GDM1 (cell line): ENCODE measurements at regions not wholly inside any gene's neighbourhood (a gene's known extent, or its start where the extent isn't known, plus 50 kb on each side); places are given as distances from the start of the nearest gene placed in this dataset.

ENCODE experiments used
- DNase-seq: peaks from one replicate; lab custom pipeline; 2025; lab: John Stamatoyannopoulos, UW

DNA sequence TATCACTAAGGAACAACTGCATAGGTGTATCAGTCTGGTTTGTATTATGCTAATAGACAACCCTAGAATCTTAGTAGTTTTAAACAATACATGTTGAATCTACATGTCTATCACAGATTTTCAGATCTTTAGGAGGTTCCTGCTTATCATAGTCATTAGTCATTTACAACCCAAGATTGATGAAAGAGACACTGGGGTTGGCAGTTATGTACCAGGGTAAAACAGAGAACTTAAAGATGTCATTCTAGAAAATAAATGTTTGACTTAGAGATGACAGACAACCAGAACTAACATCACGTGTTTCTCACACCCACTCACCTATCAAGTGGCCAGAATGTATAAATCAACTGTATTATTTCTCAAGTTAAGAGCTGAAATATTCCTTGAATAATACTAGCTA, 181.9 kb downstream of the PABPC4L start:
- DNase-seq: no peak

DNA sequence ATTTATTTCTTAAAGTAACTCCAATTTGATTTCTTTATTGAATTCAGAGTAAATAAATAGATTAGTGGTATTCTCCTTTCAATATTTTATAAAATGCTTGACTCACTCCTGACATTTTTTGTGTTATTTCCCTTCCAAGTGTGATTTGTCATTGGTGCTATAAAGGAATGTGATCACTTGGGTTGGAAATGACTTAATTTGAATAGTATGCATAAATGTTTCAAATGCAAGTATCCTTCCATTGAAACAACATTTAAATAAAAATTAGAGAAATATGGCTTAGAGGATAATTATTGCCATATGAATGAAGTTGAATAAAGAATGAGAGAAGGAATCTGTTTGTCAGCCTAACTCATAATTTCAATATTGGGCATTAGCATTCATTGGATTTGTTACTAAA, 182.7 kb downstream of the PABPC4L start:
- DNase-seq: no peak

DNA sequence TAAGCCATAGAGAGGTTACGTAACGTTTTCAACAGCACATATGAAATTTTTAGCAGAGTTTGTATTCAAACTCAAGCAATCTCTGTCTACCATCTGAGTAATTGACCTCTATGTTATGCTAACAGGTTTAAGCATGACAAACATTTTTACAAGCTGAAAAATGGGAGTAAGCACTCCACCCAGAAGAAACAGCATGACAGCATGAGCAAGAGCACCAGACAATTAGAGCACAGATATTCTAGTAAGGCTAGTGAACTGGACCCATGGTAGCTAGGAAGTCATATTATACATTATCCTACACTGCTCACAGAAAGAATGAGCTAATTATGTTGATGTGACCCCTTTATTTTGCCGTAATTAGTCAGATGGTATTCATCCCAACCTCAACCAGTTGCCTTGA, 200.5 kb downstream of the PABPC4L start:
- DNase-seq: no peak

DNA sequence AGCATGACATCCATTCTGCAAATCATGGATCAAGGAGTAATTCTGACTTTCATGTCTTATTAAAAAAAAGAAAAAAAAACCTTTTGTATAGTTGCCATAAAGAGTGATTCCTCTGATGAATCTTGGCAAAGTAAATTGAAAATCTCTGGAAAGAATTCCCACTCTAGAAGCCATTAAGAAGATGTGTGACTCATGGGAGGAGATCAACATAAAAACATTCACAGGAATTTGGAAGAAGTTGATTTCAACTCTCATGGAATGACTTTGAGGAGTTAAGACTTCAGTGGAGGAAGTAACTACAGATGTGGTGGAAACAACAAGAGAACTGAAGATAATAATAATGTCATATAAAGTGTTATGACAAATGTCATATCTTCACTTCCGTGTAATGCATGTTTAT, 204.2 kb downstream of the PABPC4L start:
- DNase-seq: no peak

DNA sequence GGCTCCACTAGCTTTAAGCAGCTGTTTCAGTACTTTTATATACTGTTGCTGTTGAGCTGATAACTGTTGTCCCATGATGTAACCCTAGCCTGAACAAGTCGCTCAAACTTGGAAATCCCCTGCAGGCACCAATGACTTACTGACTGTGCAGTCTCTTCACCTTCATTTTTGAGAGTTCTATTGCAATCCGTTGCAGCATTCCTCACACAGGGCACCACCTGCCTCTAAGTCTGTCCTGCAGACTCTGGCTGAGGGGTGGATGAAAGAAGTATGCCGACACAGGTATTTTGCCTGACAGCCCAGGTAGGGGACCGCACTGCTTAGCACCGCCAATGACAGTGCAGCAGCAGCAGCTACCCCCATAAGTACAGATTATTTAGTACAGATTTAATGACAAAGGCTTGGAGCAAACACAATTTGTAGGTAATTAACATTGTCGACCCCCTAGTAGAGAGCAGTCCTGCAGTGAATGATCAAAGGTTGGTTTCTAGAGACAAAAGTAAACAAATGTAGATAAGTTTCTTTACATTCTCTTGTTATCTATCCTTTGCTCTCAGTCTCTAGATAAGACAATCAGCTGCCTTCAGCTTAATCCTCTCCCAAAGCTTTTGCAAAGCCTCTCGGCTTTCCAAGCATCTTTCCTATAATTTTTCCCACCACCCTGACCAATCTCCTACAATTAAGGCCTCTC, 205.0 kb downstream of the PABPC4L start:
- no peak for DNase-seq

DNA sequence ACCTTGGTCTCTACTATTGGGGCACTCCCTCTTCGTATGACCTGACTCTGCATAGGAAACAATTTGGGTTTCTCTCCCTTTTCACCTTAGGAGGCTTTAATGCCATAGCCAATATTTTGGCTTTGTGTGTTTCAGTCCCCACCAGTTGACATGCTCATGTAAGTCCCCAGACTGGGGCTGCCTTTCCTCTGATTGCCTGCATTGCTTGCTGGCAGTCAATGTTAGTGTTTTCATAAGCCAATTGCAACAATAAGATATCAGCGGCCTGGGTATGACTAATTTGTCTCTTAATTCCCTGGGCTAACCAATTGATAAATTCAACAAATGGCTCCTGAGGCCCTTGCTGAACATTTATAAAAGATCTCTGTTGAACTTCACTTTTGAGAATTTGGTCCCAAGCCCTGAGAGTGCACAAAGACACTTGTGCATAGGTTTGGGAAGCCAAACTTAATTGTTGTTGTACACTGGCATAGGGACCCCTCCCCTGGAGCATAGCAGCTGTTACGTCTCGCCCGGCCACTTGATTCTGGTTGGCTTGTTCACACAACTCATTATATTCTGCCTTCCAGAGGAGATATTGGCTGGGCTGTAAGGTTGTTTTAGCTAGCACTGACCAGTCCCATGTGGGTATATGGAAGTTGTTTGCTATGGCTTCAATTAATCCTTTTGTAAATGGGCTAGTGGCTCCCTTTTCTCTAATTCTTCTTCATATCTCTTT, 206.2 kb downstream of the PABPC4L start:
- DNase-seq: no peak

DNA sequence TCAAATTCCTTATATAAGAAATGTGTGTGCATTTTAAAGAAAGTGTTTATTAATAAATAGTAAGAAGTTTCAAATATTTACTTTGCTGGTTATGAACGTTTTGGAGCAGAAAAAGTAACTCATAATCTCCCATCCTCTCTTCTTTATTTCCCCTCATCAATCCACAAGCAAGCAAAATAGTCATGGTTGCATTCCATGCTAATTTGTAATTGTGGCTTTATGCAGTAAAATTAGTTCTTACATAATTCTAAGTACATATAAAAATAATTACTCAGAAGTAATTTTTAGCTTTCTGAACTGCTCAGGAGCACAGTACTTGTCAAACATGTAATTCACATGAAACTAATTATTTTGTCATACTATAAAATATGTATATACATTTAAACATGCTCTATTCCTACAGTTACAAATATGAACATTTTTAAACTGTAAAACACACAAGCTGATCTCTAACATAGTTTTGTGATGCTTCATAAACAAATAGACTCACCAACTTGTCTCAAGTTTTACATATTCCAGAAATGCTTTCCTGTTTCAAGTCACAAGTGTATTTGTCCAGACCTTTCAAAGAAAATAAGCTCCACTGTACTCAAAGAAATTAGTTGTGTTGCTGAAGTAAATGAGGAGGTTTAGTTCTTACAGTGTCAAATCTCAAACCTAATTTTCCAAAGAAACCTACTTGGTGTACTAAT, 218.9 kb downstream of the PABPC4L start:
- DNase-seq: no peak

DNA sequence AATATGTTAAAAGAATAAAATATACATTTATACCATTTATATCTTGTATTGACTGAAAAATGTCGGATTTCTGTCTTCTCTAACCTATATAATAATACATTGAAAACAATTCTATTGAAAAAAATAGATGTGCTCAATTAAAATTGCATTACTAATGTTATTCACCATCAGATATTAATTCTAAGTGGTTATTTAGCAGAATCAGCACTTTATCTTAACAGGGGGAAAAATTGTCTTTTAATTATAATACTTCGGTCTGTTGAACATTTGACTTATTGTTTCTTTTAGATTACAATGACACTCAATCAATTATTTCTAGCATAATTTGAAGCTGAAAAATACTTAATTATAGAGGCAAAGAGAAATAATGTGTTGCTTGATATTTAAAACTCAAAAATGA, 220.3 kb downstream of the PABPC4L start:
- DNase-seq: no peak

DNA sequence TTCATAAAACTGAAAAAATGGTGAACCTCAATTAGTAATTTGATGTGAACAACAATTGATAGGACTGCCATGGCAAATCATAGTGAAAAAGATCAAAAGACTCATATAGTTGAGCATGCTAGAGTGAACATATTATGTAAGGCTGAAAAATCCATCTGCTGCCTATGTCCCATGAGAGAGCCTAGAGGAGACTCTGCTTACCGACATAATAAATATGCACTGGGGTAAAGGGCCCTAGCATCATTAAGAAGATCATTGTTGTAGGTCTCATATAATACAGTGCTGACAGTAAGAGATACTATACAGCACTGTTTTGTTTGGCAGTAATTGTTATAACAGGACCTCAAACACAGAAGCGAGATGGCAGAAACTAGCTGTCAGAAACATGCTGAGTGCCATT, 229.0 kb downstream of the PABPC4L start:
- DNase-seq: no peak

DNA sequence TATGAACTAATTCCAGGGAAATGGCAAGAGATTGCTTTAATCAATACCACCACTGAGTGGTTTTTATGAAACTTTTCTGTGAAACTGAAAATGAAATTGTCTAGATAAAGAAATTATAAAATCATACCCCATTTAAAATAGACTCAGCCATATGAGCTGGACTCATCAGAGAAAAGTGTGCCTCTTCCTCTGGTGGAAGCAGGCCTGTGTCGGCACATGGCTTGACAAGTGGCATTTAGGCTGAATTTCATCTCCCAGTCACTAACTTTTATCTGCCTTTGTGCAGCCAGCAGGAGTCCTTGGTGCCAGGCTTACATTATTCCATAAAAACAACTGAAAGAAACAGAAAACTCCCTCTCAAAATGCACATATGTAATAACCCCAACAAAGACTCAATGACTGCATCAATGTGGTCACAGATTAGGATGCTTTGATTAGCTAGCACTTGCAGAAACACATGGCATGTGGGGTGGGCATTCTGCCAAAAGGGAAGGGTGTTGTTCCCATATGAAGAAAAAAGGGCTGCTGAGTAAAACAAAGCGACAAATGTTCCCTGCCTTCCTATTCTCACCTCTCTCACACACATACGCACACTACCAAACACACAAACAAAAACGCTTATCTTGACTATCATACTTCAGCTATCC, 232.3 kb downstream of the PABPC4L start:
- DNase-seq: no peak

DNA sequence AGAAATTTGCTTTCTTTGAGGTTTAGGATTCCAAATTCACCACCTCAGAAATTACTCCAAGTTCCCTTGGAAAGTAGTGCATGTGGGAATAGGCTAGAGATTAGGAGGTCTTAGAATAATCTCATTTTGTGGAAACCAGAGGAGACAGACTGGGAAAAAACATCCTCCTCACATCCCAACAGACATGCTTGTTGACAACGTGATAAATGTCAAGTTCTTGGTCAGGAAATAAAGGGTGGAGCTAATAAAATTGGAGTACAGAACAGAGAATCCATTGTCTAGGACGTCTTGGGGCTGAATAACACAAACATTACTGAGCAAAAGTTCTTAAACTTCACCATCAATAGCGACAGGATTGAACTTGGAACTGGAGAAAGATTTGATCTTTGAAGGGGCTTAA, 233.4 kb downstream of the PABPC4L start:
- no peak for DNase-seq

DNA sequence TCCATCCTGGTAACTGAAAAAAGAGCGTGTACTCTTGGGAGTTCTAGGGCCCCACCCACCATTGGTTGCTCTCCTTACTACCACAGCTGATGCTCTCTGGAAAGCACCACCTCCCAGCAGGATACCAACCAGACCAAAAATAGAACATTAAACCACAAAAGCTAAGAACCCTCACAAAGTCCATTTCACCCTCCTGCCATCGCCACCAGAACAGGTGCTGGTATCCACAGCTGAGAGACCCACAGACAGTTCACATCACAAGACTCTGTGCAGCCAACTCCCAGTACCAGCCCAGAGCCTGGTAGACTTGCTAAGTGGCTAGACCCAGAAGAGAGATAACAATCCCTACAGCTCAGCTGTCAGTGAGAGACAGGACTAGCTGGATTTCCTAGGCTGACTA, 240.6 kb downstream of the PABPC4L start:
- DNase-seq: no peak

DNA sequence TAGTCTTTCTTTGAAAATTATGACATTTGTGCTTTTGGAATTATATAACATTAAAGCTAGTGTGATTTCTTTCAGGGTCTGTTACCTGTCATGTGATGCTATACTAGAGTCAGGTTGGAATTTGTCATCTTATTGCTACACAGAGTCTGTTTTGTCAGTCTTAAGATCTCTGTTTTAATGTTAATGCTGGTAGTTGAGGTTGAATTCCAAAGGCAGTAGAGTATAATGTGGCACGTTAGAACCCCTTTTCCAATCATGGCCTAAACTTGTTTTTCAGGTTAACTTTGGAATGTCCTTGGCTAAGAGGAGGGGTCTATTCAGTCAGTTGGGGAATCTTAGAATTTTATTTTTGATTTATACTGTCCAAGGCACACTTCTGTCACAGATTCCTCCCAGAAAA, 258.5 kb downstream of the PABPC4L start:
- no peak for DNase-seq

DNA sequence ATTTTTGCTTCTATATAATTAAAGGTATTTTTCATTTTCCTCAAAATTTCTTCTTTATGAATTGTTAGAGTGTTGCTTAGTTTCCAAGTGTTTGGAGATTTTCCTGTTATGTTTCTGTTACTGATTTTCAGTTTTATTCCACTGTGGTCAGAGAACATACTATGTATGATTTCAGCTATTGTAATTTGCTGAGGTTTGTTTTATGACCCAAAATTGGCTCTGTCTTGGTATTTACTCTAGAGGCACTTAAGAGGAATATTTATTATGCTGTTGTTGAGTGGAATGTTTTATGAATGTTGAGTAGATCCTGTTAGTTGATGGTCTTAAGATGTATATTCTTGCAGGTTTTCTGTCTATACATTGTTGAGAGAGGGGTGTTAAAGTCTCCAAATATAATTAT, 263.5 kb downstream of the PABPC4L start:
- no peak for DNase-seq

DNA sequence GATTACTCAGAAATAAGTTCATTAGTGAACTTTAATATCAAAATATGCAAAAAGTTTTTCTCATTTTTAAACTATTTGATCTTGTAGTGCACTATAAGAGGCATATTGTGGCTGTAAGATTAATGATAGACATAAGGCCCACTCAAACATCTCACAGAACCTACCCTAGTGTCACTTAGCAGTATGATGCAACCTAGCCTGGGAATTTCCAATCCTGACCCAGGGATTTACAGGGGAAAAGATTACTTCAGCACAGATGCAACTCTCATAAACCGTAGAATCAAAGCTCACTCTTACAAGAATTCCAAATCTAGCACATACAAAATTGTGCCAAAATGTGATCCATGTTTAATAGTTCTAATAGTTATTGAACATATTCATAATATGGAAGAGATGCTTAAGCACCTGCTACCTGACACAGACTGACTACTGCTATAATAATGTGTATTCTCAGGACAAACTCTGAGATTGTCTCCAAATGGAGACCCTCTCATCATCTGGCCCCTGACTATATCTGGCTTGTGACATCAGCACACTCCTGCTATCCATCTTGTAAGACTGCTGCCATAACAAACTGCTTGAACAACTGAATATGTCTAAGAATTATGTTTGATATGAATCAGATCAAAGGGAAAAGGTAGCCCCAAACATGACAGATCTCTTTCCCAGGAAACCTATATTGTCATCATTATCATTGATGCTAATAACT, 271.9 kb downstream of the PABPC4L start:
- DNase-seq: no peak

DNA sequence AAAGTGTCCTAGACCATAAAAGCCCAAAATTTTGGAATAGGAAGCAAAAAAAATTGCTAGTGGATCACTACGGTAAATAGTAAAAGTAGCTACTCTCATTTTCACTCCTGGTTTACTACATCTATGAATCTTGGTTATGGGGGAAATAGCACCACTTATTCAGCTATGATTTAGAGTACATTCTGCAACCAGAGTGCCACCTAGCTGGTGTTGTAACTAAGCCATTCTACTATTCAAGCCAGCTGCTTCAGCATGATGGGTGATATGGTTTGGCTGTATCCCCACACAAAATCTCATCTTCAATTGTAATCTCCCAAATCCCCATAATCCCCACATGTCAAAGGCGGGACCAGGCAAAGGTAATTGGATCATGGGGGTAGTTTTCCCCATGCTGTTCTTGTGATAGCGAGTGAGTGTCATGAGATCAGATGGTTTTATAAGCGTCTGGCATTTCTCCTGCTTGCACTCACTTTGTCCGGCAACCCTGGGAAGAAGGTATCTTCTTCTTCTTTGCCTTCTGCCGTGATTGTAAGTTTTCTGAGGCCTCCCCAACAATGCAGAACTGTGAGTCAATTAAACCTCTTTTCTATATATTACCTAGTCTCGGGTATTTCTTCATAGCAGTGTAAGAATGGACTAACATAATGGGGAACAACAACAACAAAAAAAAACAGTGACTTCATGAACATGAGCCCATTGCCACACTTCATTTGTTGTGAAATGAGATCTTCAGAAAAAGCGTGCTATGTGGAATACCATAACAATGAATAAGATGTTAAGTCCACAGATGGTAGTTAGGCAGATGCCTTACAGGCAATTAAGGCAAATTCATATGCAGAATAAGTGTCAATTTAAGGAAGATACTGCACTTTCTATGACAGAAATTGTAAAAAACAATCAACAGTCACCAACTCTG, 280.1 kb downstream of the PABPC4L start:
- DNase-seq: peak; percentile 0

DNA sequence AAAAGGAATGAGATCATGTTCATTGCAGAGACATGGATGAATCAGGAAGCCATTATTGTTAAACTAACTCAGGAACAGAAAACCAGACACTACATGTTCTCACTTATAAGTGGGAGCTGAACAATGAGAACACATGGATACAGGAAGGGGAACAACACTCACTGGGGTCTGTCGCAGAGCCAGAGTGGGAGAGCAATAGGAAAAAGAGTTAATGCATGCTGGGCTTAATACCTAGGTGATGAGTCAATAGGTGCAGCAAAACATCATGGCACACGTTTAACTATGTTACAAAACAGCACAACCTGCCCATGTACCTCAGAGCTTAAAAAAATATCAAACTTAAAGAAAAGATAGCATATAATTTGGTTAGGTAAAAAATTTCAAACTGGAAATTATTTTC, 281.4 kb downstream of the PABPC4L start:
- no peak for DNase-seq

DNA sequence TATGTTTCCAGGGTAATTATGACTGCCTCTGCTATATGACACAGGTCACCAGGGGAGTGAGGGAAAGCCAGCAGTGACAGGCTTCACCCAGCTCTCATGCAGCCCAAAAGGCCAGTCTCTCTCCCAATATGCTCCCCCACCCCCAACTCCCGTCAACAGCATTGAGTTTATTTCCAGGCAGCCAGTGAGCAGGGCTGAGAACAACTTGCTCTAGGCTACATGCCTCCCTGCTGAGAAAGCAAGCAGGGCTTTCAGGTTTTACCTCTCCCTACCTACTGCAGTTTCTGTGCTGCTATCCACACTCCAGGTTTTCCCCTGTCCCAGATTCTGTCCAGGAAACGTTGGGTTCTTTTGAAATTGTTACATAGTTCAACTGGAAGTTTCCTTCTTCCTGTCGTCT, 291.4 kb downstream of the PABPC4L start:
- DNase-seq: no peak

DNA sequence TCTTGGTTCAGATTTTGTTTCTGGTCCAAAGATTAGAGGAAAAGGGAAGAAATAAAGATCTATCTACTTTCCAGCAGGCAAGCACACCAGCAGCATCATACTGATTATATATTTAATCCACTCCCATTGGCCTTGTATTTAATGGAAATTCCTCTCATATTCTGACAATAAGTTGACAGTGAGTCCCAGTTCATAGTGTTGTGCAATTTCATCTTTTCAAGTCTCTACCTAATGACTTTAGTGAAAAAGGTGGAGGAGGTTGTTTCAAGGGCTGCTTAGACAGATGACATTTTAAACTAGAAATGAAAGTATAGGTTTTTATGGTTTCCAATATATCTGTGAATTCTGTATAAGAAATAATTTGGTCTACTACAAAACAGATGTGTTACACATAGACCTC, 298.6 kb downstream of the PABPC4L start:
- DNase-seq: no peak

DNA sequence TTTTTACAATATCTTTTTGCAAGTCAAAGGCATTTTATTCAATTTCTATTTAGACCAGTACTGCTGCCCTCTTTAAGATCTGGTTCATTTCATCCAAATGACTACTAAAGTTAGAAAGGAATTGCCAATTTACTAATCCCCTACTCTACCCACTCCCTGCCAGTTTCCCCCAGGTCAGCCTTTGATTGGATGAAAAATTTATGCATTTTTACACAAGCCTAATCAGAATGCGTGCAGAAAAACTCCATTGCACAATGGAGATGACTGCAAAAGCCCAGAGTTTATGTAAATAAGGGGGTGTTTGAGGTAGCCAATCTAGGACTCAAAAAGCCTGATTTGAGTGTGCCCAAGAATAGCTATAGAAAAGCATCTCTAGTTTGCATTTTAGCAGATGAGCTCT, 310.6 kb downstream of the PABPC4L start:
- DNase-seq: no peak

DNA sequence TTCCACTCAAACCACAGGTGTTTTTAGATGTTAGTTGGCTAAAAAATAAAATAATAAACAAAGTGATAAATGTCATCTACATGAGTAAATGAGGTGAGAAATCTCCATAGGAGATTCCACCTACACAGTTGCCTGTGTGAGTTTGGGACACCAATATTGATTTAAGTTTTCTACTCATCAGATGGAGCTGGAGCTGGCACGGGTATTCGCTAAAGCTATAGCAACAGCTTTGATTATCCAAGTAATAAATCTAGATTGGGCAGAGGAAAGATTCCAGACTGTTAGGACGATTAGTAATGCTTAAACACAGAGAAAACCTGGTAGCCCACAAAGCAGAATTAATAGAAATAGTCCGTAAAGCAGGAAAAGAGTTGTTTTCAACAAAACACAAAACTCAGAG, 313.9 kb downstream of the PABPC4L start:
- DNase-seq: no peak
